RWPE1 (cell line): ENCODE measurements at regions not wholly inside any gene's neighbourhood (a gene's known extent, or its start where the extent isn't known, plus 50 kb on each side); places are given as distances from the start of the nearest gene placed in this dataset.

ENCODE experiments used
- CTCF ChIA-PET: fragments of 350-600 bp; sonication (Branson Sonifier 250); formaldehyde crosslinking; extraction: SDS; loops from one replicate; lab custom pipeline; 2021; lab: Yijun Ruan, JAX
- POLR2A ChIA-PET: fragments of 400-600 bp; formaldehyde crosslinking; extraction: SDS; loops from one replicate; lab custom pipeline; 2020; ENCODE audit warnings: antibody characterized with exemption; ENCODE audit not compliant: low non-redundant PET; lab: Yijun Ruan, JAX
- DNase-seq: peaks from one replicate; pipeline ENCODE4 v3.0.0; 2012; ENCODE audit warnings: low spot score
- H3K27ac ChIP-seq: fragments of 450-650 bp; 2 replicates; pipeline ENCODE4 v1.5.1; 2017
- CTCF ChIP-seq: fragments of 450-650 bp; conservative IDR thresholded peaks from 2 replicates; pipeline ENCODE4 v1.5.1; 2017; ENCODE audit warnings: low read depth, mild to moderate bottlenecking

DNA sequence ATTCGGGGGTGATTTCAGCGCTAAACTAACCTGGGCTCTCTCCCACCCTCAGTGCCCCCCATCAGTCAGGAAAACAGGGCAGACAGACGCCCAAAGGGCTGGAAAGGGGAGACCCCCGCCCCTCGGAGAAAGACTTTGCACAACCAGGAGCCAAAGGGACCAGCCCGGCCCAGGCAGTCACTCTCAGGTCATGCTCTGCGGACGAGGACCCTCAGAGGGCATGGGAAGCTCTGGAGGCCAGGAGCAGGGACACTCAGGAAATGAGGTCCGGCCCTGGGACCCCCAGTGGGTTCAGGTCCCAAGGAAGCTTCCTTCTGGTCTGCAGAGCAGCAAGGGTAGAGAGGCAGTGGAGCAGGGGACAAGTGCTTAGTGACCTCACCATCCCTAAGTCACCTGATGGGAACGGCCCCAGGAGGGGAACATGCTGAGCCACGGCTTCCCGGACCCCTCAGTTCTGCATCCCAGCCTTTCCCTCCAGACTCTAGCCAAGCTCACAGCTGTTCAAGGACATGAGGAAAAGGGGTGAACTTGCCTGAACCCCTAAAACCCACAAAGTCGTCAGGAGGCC lies 88.0 kb upstream of the GPC1 start:
- CTCF ChIA-PET: interaction anchor here (0.6 kb wide), 1 partner anchor 117 kb away, joined by 3 read pairs; no protein-coding TSS in a partner anchor
- no peak overlapping the region for H3K27ac ChIP-seq
- POLR2A ChIA-PET: no interaction called here
- DNase-seq: no peak
- TF ChIP-seq CTCF: no peak

GRCh38 chr2:240347949-240348500 lies 87.4 kb upstream of the GPC1 start:
- no peak for TF ChIP-seq CTCF
- ChIA-PET POLR2A (no interaction called here), CTCF (no interaction called here)
- DNase-seq: no peak
- no peak overlapping the region for H3K27ac ChIP-seq

GRCh38 chr2:240348522-240348921 lies 86.9 kb upstream of the GPC1 start:
- no peak for DNase-seq
- H3K27ac ChIP-seq: no peak overlapping the region
- no peak for TF ChIP-seq CTCF
- POLR2A ChIA-PET: no interaction called here
- CTCF ChIA-PET: no interaction called here

- ChIA-PET CTCF (no interaction called here), POLR2A (no interaction called here)
- DNase-seq: no peak
- TF ChIP-seq CTCF: no peak
- H3K27ac ChIP-seq: no peak overlapping the region
These were observed 86.1 kb upstream of the GPC1 start for GRCh38 chr2:240349133-240350005.

DNA sequence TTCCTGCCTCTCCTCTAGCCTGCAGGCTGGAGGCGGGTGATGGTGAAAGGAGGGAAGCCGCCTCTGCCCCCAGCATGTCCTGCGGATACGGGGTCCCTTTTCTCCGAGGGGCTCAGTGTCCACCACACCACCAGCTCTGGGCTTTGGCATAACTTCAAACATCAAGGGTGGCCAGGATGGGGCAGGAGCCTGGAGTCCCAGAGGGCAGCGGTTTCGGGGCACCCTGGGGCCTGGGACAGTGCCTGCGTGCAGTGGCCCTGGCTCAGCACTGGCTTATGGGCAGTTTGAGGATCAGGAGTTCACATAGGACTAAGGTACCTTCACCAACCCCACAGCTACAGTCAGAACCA lies 85.5 kb upstream of the GPC1 start:
- ChIA-PET POLR2A (no interaction called here), CTCF (no interaction called here)
- H3K27ac ChIP-seq: no peak overlapping the region
- TF ChIP-seq CTCF: no peak
- no peak for DNase-seq

- TF ChIP-seq CTCF: no peak
- no peak for DNase-seq
- ChIA-PET CTCF (interaction anchor here (0.6 kb wide), 1 partner anchor 84 kb away, joined by 3 read pairs; no protein-coding TSS in a partner anchor), POLR2A (no interaction called here)
- no peak overlapping the region for H3K27ac ChIP-seq
These were observed 84.8 kb upstream of the GPC1 start for GRCh38 chr2:240350696-240351087.
